ENCODE measurements at regions not wholly inside any gene's neighbourhood (a gene's known extent, or its start where the extent isn't known, plus 50 kb on each side); places are given as distances from the start of the nearest gene placed in this dataset.

GRCh38 chr17:73976676-73977521 is 226.6 kb upstream of the RPL38 start:
- TF ChIP-seq CTCF (IDR thresholded peaks at IDR 0.05) = no peak
- no peak for TF ChIP-seq POLR2A (IDR thresholded peaks at IDR 0.05)
- no peak for TF ChIP-seq POLR2AphosphoS5 (IDR thresholded peaks at IDR 0.05)

Data from breast epithelium (tissue), 3 donors.